ENCODE measurements at regions not wholly inside any gene's neighbourhood (a gene's known extent, or its start where the extent isn't known, plus 50 kb on each side); places are given as distances from the start of the nearest gene placed in this dataset.

DNA sequence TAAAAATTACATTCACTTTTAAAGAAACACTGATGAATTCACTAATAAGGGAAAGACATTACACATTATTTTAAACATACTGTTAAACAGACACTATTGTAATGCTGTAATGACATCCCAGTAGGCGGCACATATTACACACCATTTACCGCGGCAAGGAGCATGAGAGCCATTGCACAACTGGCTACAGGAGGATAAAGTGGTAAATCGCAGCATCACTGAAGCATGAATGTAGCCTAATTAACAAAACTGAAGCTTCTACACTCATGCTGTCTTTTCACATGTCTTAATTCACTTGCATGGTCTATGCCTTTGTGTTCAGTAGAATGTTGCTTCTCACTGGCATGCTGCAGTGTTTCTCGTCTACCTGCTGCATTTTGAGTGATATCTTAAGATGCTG lies 1046.0 kb downstream of the MRPL39 start:
- Histone ChIP-seq H3K9ac (replicated peaks; ENCODE audit: extremely low read depth, insufficient read depth, low read length) (no peak overlapping the region), H3K27me3 (ENCODE audit: control insufficient read depth in 2 of 2, insufficient read depth in 2 of 2, low read length in 2 of 2) (no peaks in the 10 kb centered on the region), H3K9me3 (replicated peaks; ENCODE audit: control insufficient read depth, insufficient read depth, low read length) (peaks cover 1% of the 10 kb centered on the region), H3K4me3 (replicated peaks in 1 of 3; ENCODE audit: insufficient read depth in 1 of 3, low read depth in 1 of 3, low read length in 3 of 3) (no peak overlapping the region), H3K9me1 (replicated peaks; ENCODE audit: control insufficient read depth, extremely low read depth, insufficient read depth, low read length) (no peaks in the 10 kb centered on the region), H3K4me2 (ENCODE audit: insufficient read depth, low read length) (no peak overlapping the region), H3K79me2 (ENCODE audit: control insufficient read depth, insufficient read depth, low read length) (no peaks in the 10 kb centered on the region), H3K36me3 (ENCODE audit: control insufficient read depth in 2 of 2, extremely low read depth in 1 of 2, insufficient read depth in 2 of 2, low read length in 2 of 2) (no peaks in the 10 kb centered on the region), H4K20me1 (replicated peaks; ENCODE audit: control insufficient read depth, extremely low read depth, insufficient read depth, low read length) (no peaks in the 10 kb centered on the region), H3K27ac (ENCODE audit: insufficient read depth, low read depth, low read length) (no peak overlapping the region), H3K4me1 (ENCODE audit: control insufficient read depth, extremely low read depth, insufficient read depth, low read length) (no peaks in the 10 kb centered on the region), H2AFZ (ENCODE audit: low read depth, low read length) (no peak overlapping the region)
- CTCF ChIA-PET = no interaction called here
- DNase-seq (ENCODE audit: low read depth, low spot score) = no peak
- TF ChIP-seq GATA2 (IDR thresholded peaks at IDR 0.05; ENCODE audit: insufficient read depth, insufficient read length, low read depth, low read length) (no peak), POLR2A (IDR thresholded peaks at IDR 0.05; ENCODE audit: low read depth, low read length) (no peak), JUN (IDR thresholded peaks at IDR 0.05; ENCODE audit: borderline replicate concordance, insufficient read depth, insufficient read length, low read depth) (no peak), FOS (IDR thresholded peaks at IDR 0.05; ENCODE audit: borderline replicate concordance, insufficient read depth, low read length) (no peak), MYC (IDR thresholded peaks at IDR 0.05; ENCODE audit: low read depth, low read length) (no peak), POLR2AphosphoS5 (IDR thresholded peaks at IDR 0.05; ENCODE audit: insufficient read depth, low read depth, low read length) (no peak), EZH2 (IDR thresholded peaks at IDR 0.05; ENCODE audit: borderline replicate concordance, low read depth, low read length, severe bottlenecking) (no peak)
- TF ChIP-seq, protein P1, sequence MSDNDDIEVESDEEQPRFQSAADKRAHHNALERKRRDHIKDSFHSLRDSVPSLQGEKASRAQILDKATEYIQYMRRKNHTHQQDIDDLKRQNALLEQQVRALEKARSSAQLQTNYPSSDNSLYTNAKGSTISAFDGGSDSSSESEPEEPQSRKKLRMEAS (IDR thresholded peaks at IDR 0.05; ENCODE audit: insufficient read depth, insufficient read length) = no peak
- TF ChIP-seq, protein P2, sequence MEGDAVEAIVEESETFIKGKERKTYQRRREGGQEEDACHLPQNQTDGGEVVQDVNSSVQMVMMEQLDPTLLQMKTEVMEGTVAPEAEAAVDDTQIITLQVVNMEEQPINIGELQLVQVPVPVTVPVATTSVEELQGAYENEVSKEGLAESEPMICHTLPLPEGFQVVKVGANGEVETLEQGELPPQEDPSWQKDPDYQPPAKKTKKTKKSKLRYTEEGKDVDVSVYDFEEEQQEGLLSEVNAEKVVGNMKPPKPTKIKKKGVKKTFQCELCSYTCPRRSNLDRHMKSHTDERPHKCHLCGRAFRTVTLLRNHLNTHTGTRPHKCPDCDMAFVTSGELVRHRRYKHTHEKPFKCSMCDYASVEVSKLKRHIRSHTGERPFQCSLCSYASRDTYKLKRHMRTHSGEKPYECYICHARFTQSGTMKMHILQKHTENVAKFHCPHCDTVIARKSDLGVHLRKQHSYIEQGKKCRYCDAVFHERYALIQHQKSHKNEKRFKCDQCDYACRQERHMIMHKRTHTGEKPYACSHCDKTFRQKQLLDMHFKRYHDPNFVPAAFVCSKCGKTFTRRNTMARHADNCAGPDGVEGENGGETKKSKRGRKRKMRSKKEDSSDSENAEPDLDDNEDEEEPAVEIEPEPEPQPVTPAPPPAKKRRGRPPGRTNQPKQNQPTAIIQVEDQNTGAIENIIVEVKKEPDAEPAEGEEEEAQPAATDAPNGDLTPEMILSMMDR (IDR thresholded peaks at IDR 0.05; ENCODE audit: extremely low read depth in 1 of 2, insufficient read depth in 1 of 2, low read depth in 1 of 2, low read length in 2 of 2) = no peak
- POLR2A ChIA-PET = no interaction called here
- no peak for FAIRE-seq
- intact Hi-C loops (cut with micrococcal nuclease) (no loop called here), dilution Hi-C loops (cut with MboI; ENCODE audit: extremely low pct_ligation_motif_present, low sequenced_read_pairs) (no loop called here)
- BruUV-seq (replicated peaks) = no TSS peak

All from endothelial cell of umbilical vein (primary cell).